GM12864 (cell line): ENCODE measurements at regions not wholly inside any gene's neighbourhood (a gene's known extent, or its start where the extent isn't known, plus 50 kb on each side); places are given as distances from the start of the nearest gene placed in this dataset.

Experiments
- DNase-seq: peaks from one replicate; pipeline ENCODE4 v3.0.0-alpha.2; 2011; ENCODE audit warnings: low read depth
- H3K4me3 ChIP-seq: 2 replicates; pipeline ENCODE4 v1.5.1; 2011; ENCODE audit warnings: mild to moderate bottlenecking, low read depth, low read length, control low read depth
- TF ChIP-seq, protein P1 (sequence below): IDR thresholded peaks from 2 replicates; pipeline ENCODE4 v1.5.1; 2011; ENCODE audit warnings: low read depth, mild to moderate bottlenecking, moderate library complexity, low read length, control low read depth, inconsistent platforms; ENCODE audit errors: missing control alignments

- TF ChIP-seq, protein P1, sequence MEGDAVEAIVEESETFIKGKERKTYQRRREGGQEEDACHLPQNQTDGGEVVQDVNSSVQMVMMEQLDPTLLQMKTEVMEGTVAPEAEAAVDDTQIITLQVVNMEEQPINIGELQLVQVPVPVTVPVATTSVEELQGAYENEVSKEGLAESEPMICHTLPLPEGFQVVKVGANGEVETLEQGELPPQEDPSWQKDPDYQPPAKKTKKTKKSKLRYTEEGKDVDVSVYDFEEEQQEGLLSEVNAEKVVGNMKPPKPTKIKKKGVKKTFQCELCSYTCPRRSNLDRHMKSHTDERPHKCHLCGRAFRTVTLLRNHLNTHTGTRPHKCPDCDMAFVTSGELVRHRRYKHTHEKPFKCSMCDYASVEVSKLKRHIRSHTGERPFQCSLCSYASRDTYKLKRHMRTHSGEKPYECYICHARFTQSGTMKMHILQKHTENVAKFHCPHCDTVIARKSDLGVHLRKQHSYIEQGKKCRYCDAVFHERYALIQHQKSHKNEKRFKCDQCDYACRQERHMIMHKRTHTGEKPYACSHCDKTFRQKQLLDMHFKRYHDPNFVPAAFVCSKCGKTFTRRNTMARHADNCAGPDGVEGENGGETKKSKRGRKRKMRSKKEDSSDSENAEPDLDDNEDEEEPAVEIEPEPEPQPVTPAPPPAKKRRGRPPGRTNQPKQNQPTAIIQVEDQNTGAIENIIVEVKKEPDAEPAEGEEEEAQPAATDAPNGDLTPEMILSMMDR: no peak
- H3K4me3 ChIP-seq: no peak overlapping the region
- no peak for DNase-seq
These were observed 307.1 kb upstream of the HSF2 start for GRCh38 chr6:122092366-122092765.

- no peak for DNase-seq
- TF ChIP-seq, protein P1: no peak
- H3K4me3 ChIP-seq: no peak overlapping the region
These were observed 301.2 kb upstream of the HSF2 start for GRCh38 chr6:122098201-122098678.

DNA sequence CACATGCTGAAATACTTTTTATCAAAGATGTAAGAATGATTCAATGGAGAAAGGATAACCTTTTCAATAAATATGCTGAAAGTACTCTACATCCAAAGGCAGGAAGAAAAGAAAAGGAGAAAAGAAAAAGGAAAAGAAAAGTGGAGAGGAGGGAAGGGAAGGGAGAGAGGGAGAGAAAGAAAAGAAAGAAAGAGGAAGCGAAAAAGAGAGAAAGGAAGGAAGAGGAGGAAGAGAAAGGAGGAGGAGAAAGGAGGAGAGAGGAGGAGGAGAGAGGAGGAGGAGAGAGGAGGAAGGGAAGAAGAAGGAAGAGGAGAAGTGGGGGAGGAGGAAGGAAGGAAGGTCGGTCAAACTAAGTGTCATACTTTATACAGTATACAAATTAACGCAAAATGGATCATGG, 297.4 kb upstream of the HSF2 start:
- no peak for DNase-seq
- no peak overlapping the region for H3K4me3 ChIP-seq
- TF ChIP-seq, protein P1: no peak

- DNase-seq: no peak
- no peak overlapping the region for H3K4me3 ChIP-seq
- TF ChIP-seq, protein P1: no peak
These were observed 292.1 kb upstream of the HSF2 start for GRCh38 chr6:122107256-122107852.

- H3K4me3 ChIP-seq: no peak overlapping the region
- DNase-seq: no peak
- TF ChIP-seq, protein P1: no peak
These were observed 290.4 kb upstream of the HSF2 start for GRCh38 chr6:122109075-122109474.

DNA sequence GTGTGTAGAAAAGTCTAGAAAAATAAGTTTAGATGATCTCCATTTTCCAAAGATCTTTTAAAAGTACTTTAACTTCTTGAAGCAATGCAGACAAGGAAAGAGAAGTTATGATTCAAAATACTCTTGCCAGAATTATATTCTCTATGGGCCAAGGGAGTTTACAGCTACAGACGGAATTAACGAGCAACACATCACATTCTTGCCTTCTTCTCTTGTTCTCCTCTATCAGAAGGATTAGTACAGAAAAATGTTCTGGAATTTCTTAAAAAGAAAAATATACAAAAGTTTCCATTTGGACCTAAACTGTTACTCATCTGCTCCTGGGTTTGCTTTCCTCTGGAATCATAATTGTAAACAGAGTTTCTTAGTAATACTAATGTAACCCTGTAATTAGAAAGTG, 284.7 kb upstream of the HSF2 start:
- no peak for DNase-seq
- TF ChIP-seq, protein P1: no peak
- no peak overlapping the region for H3K4me3 ChIP-seq
